SU-DHL-6 (cell line): ENCODE measurements at regions not wholly inside any gene's neighbourhood (a gene's known extent, or its start where the extent isn't known, plus 50 kb on each side); places are given as distances from the start of the nearest gene placed in this dataset.

Experiments used
- H2AFZ ChIP-seq: fragments of 200-600 bp; sonication (generic); 2 replicates; pipeline ENCODE4 v1.6.1; 2014; ENCODE audit warnings: low read depth, mild to moderate bottlenecking, moderate library complexity, mixed read lengths, antibody characterized with exemption, low read length; ENCODE audit not compliant: severe bottlenecking
- H3F3A ChIP-seq: fragments of 200-600 bp; shearing (Covaris generic); 2 replicates; pipeline ENCODE4 v1.6.0; 2016; ENCODE audit warnings: antibody characterized with exemption, mild to moderate bottlenecking; ENCODE audit not compliant: insufficient read depth
- H3K27ac ChIP-seq: fragments of 200-600 bp; sonication (generic); 2 replicates; pipeline ENCODE4 v1.5.1; 2016; ENCODE audit warnings: low read depth, mild to moderate bottlenecking, low read length, moderate library complexity, mixed read lengths
- H3K27me3 ChIP-seq: fragments of 200-600 bp; sonication (generic), shearing (Covaris generic); 2 replicates; pipeline ENCODE4 v1.6.0; 2014; ENCODE audit warnings: mild to moderate bottlenecking, low read length
- H3K36me3 ChIP-seq: fragments of 200-600 bp; sonication (generic); 2 replicates; pipeline ENCODE4 v1.6.1; 2014; ENCODE audit warnings: mild to moderate bottlenecking, low read length, mixed read lengths
- H3K4me2 ChIP-seq: fragments of 300-600, 200-600 bp; shearing (Covaris generic), sonication (generic); 2 replicates; pipeline ENCODE4 v1.6.0; 2014; ENCODE audit warnings: low read length, low read depth, mild to moderate bottlenecking; ENCODE audit not compliant: poor library complexity, severe bottlenecking
- H3K4me3 ChIP-seq: fragments of 200-600 bp; sonication (generic); 2 replicates; pipeline ENCODE4 v1.5.1; 2014; ENCODE audit warnings: antibody characterized with exemption, low read length, mild to moderate bottlenecking, mixed read lengths; ENCODE audit not compliant: insufficient read depth, poor library complexity, severe bottlenecking
- H3K79me2 ChIP-seq: fragments of 200-600 bp; sonication (generic); 2 replicates; pipeline ENCODE4 v1.6.1; 2014; ENCODE audit warnings: mild to moderate bottlenecking, low read length, moderate library complexity; ENCODE audit not compliant: insufficient read depth
- H3K9ac ChIP-seq: fragments of 200-600 bp; sonication (generic); 2 replicates; pipeline ENCODE4 v1.7.0; 2014; ENCODE audit warnings: mild to moderate bottlenecking, low read length
- H3K9me2 ChIP-seq: fragments of 200-600 bp; sonication (generic); replicated peaks from 2 replicates; pipeline ENCODE4 v1.6.1; 2014; ENCODE audit warnings: low read length; ENCODE audit not compliant: insufficient read depth
- H3K9me3 ChIP-seq: fragments of 200-600 bp; sonication (generic); 2 replicates; pipeline ENCODE4 v1.6.1; 2014; ENCODE audit warnings: low read length, mixed read lengths; ENCODE audit not compliant: insufficient read depth
- H4K20me1 ChIP-seq: fragments of 200-600 bp; sonication (generic); 2 replicates; pipeline ENCODE4 v1.6.1; 2014; ENCODE audit warnings: low read depth, mild to moderate bottlenecking, antibody characterized with exemption, low read length, moderate library complexity, mixed read lengths
- CTCF ChIP-seq: fragments of 200-600 bp; sonication (generic); IDR thresholded peaks from one replicate; pipeline ENCODE4 v1.5.1; 2017; ENCODE audit warnings: antibody characterized with exemption, mild to moderate bottlenecking, low read length, moderate library complexity; ENCODE audit not compliant: insufficient read depth, poor library complexity, severe bottlenecking
- EZH2phosphoT487 ChIP-seq: fragments of 200-600 bp; sonication (generic), shearing (Covaris generic); conservative IDR thresholded peaks from 2 replicates; pipeline ENCODE4 v1.6.1; 2018; ENCODE audit warnings: mild to moderate bottlenecking, antibody characterized with exemption, low read length, moderate library complexity, mixed read lengths

- Histone ChIP-seq H3K79me2 (no peaks in the 10 kb centered on the region), H3K4me3 (no peak overlapping the region), H3K9me3 (no peaks in the 10 kb centered on the region), H3K36me3 (no peaks in the 10 kb centered on the region), H4K20me1 (no peaks in the 10 kb centered on the region), H3F3A (no peaks in the 10 kb centered on the region), H3K4me2 (no peak overlapping the region), H3K27me3 (no peaks in the 10 kb centered on the region), H3K9ac (no peak overlapping the region), H3K9me2 (no peaks in the 10 kb centered on the region), H2AFZ (no peak overlapping the region), H3K27ac (no peak overlapping the region)
- TF ChIP-seq EZH2phosphoT487 (no peak), CTCF (no peak)
Observed at GRCh38 chr4:53732661-53733060, 141.4 kb upstream of the LNX1 start.

- no peak overlapping the region for H3K9ac ChIP-seq
Observed at GRCh38 chr4:53730031-53730805, 138.9 kb upstream of the LNX1 start.

GRCh38 chr4:53722110-53722509 is 130.8 kb upstream of the LNX1 start:
- Histone ChIP-seq H3K27ac (no peak overlapping the region), H3K79me2 (no peaks in the 10 kb centered on the region), H3K27me3 (no peaks in the 10 kb centered on the region), H3K9me3 (no peaks in the 10 kb centered on the region), H3K9me2 (no peaks in the 10 kb centered on the region), H3K9ac (no peak overlapping the region), H3K4me2 (no peak overlapping the region), H4K20me1 (no peaks in the 10 kb centered on the region), H3K36me3 (no peaks in the 10 kb centered on the region), H2AFZ (no peak overlapping the region), H3F3A (no peaks in the 10 kb centered on the region), H3K4me3 (no peak overlapping the region)
- no peak for TF ChIP-seq EZH2phosphoT487

More at GRCh38 chr4:53730031-53730805, 138.9 kb upstream of the LNX1 start:
- Histone ChIP-seq H3K27me3 (no peaks in the 10 kb centered on the region), H3K9me3 (no peaks in the 10 kb centered on the region), H3K9me2 (no peaks in the 10 kb centered on the region), H3K27ac (no peak overlapping the region), H3F3A (no peaks in the 10 kb centered on the region), H3K36me3 (no peaks in the 10 kb centered on the region), H4K20me1 (no peaks in the 10 kb centered on the region), H3K79me2 (no peaks in the 10 kb centered on the region), H2AFZ (no peak overlapping the region), H3K4me2 (no peak overlapping the region), H3K4me3 (no peak overlapping the region)
- no peak for TF ChIP-seq EZH2phosphoT487
- TF ChIP-seq CTCF = no peak

- no peak overlapping the region for H3K27ac ChIP-seq
- H3K79me2 ChIP-seq = no peaks in the 10 kb centered on the region
- H3K27me3 ChIP-seq = no peaks in the 10 kb centered on the region
- TF ChIP-seq EZH2phosphoT487 (no peak), CTCF (no peak)
- no peak overlapping the region for H3K4me2 ChIP-seq
- H3F3A ChIP-seq = no peaks in the 10 kb centered on the region
- H3K4me3 ChIP-seq = no peak overlapping the region
- H4K20me1 ChIP-seq = no peaks in the 10 kb centered on the region
- H2AFZ ChIP-seq = no peak overlapping the region
- no peaks in the 10 kb centered on the region for H3K9me2 ChIP-seq
- H3K36me3 ChIP-seq = no peaks in the 10 kb centered on the region
- H3K9me3 ChIP-seq = no peaks in the 10 kb centered on the region
- H3K9ac ChIP-seq = no peak overlapping the region
Observed at GRCh38 chr4:53721263-53721662, 130.0 kb upstream of the LNX1 start.
